Pancreas (tissue), 10 donors: ENCODE measurements at regions not wholly inside any gene's neighbourhood (a gene's known extent, or its start where the extent isn't known, plus 50 kb on each side); places are given as distances from the start of the nearest gene placed in this dataset.

Source experiments
- ATAC-seq, 4 donors: fragments of 200-7000 bp; cut with Tn5 transposase; one replicate each; pipeline versions ENCODE4 v1.8.0 to v1.9.1; 2020; ENCODE audit warnings: mild to moderate bottlenecking in 4 of 4, moderate library complexity in 4 of 4
- DNase-seq, 6 donors: peaks; one replicate each; pipeline ENCODE4 v3.0.0-alpha.2; 2020
- FAIRE-seq: peaks from 2 replicates; lab custom pipeline; 2012; peaks lifted over from hg19 to GRCh38; lab: Jason Lieb, UNC
- H3K27ac ChIP-seq, 4 donors: fragments of 200-600 bp; sonication (generic); 1 replicate in 3 of 4; 2 replicates in 1 of 4; pipeline versions ENCODE4 v1.5.0 to v1.8.0; 2020
- H3K27me3 ChIP-seq, 4 donors: fragments of 200-600 bp; one replicate each; pipeline ENCODE4 v1.8.0; 2021
- H3K36me3 ChIP-seq, 3 donors: fragments of 200-600 bp; sonication (generic) in 1 of 3; one replicate each; pipeline versions ENCODE4 v1.5.0 to v1.8.0; 2020 to 2021
- H3K4me1 ChIP-seq, 3 donors: fragments of 200-600 bp; one replicate each; pipeline ENCODE4 v1.8.0; 2021
- H3K4me3 ChIP-seq, 4 donors: fragments of 200-600 bp; sonication (generic) in 2 of 4; one replicate each; pipeline versions ENCODE4 v1.5.0 to v1.8.0; 2020 to 2021
- H3K9me3 ChIP-seq, 4 donors: fragments of 200-600 bp; one replicate each; pipeline ENCODE4 v1.8.0; 2021
- WGBS, 2 donors: extraction: QIAGEN DNeasy Blood & Tissue Kit; methylation state at CpG; one replicate each; pipeline ENCODE4 v1.1.7; 2013; 5-methylcytosine and 5-hydroxymethylcytosine counted together
- intact Hi-C, 3 donors: fragments of 100-400 bp; cut with DNase I; formaldehyde crosslinking; loops; one replicate each; pipeline versions ENCODE4 v1.11.1 to v1.14.2; 2022
- TF ChIP-seq, protein P1 (sequence below), 4 donors: fragments of 200-600 bp; sonication (generic) in 3 of 4; IDR thresholded peaks; one replicate each; pipeline versions ENCODE4 v1.5.0 to v1.8.0; 2021; ENCODE audit warnings: antibody characterized with exemption in 4 of 4
- donor health status: healthy with polysubstance abuse.
- donor health status: DM: no; HTN: no; CAD: no; lungs with moderate emphysema.
- donor health status: DM: no; HTN: no; CAD: no.
- donor health status: control.
- donor health status: control.
- donor health status: Bipolar disorder and iron deficiency.
- donor health status: DM: yes; HTN: yes; CAD: no.
- donor health status: DM: no; HTN: no; CAD: no.
- donor health status: DM: no; HTN: no; CAD: no.
- donor health status: DM: yes; HTN: yes; CAD: no.

DNA sequence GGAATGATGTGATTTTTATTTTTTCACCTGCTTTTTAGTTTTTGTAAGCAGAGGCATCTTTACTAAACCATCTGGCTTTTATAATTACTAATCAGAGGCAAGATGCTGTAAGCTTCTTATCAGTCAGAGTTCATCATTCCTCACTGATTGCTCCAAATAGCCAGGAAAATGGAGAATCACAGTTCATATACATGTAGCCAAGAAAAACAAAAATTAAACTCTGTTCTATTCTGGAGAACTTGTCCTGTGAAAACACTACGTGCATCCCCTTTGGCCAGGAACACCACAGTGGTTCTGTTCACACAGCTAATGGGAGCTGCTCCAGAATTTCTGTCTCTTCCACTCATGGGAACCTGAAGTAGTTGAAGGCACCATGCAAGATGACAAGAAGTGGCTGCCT is 725.5 kb upstream of the CHRM3 start:
- no peaks in the 10 kb centered on the region for H3K36me3 ChIP-seq
- FAIRE-seq (no peak), DNase-seq (no peak), ATAC-seq (no peak)
- no peaks in the 10 kb centered on the region for H3K4me1 ChIP-seq
- WGBS, 2 donors, result 60 to 71% methylated on average over 1 of the region's 1 CpG
- no peaks in the 10 kb centered on the region for H3K27me3 ChIP-seq
- no peak overlapping the region for H3K27ac ChIP-seq
- H3K9me3 ChIP-seq, result no peaks in the 10 kb centered on the region
- TF ChIP-seq, protein P1, sequence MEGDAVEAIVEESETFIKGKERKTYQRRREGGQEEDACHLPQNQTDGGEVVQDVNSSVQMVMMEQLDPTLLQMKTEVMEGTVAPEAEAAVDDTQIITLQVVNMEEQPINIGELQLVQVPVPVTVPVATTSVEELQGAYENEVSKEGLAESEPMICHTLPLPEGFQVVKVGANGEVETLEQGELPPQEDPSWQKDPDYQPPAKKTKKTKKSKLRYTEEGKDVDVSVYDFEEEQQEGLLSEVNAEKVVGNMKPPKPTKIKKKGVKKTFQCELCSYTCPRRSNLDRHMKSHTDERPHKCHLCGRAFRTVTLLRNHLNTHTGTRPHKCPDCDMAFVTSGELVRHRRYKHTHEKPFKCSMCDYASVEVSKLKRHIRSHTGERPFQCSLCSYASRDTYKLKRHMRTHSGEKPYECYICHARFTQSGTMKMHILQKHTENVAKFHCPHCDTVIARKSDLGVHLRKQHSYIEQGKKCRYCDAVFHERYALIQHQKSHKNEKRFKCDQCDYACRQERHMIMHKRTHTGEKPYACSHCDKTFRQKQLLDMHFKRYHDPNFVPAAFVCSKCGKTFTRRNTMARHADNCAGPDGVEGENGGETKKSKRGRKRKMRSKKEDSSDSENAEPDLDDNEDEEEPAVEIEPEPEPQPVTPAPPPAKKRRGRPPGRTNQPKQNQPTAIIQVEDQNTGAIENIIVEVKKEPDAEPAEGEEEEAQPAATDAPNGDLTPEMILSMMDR (IDR thresholded peaks at IDR 0.05), result no peak
- no peak overlapping the region for H3K4me3 ChIP-seq
- intact Hi-C loops, result no loop called here

DNA sequence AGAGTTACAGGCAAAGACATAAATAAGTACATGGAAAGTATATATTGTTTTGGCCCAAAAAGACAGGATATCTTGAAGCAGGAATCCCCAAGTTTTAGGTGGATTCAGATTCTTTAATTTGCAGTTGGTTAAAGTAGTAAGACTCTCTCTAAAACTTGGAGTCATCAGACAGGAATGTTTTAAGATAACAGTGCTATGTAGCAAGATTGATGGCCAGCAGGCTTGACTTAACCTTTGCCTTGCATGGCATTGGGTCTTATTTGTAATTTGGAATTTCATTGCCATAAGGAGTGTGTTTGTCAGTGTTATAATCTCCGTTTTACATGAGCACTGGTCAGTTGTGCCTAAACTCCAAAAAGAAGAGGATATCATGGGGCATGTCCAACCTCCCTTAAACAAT is 727.6 kb upstream of the CHRM3 start:
- intact Hi-C loops, result no loop called here

DNA sequence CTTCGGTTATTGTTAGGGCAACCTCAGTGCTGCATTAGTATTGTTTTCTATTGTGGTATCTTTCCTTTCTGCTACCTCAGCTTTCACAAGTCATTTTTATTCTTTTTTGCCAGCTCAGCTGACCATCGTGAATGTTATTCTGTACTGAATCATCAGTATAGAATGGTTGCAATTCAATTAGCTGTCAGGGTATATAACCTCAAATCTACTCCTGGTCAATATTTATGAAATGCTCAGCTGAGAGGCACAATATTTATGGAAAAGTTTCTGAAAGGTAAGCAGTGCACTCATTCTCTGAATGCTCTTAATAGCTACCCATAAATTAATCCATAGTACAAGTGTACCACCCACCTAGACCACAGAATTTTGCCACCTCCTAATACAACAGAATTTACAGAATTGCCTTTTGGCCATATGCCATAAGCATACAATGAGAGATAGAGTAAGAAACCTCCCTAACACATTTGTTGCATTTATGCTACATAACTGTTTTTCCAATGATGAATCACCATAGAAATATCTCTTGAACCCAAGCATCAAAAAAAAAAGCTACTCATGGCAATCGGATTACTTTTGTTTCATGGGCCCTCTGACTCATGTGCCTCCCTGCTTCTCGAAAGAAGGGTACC is 732.6 kb upstream of the CHRM3 start:
- H3K27ac ChIP-seq, result no peak overlapping the region
- no peaks in the 10 kb centered on the region for H3K36me3 ChIP-seq
- H3K9me3 ChIP-seq, result no peaks in the 10 kb centered on the region
- ATAC-seq (no peak), DNase-seq (no peak), FAIRE-seq (no peak)
- no peaks in the 10 kb centered on the region for H3K4me1 ChIP-seq
- 62 to 77% methylated on average over 4 of the region's 4 CpGs for WGBS, 2 donors
- H3K4me3 ChIP-seq, result no peak overlapping the region
- TF ChIP-seq, protein P1 (IDR thresholded peaks at IDR 0.05), result no peak
- H3K27me3 ChIP-seq, result no peaks in the 10 kb centered on the region
- intact Hi-C loops, result no loop called here

More for the DNA sequence above, 727.6 kb upstream of the CHRM3 start:
- H3K36me3 ChIP-seq, result no peaks in the 10 kb centered on the region
- H3K4me3 ChIP-seq, result no peak overlapping the region
- H3K27ac ChIP-seq, result no peak overlapping the region
- FAIRE-seq (no peak), DNase-seq (no peak), ATAC-seq (no peak)
- H3K27me3 ChIP-seq, result no peaks in the 10 kb centered on the region
- H3K9me3 ChIP-seq, result no peaks in the 10 kb centered on the region
- TF ChIP-seq, protein P1 (IDR thresholded peaks at IDR 0.05), result no peak
- no peaks in the 10 kb centered on the region for H3K4me1 ChIP-seq
- WGBS, 2 donors, result 25 to 26% methylated on average over 1 of the region's 1 CpG

DNA sequence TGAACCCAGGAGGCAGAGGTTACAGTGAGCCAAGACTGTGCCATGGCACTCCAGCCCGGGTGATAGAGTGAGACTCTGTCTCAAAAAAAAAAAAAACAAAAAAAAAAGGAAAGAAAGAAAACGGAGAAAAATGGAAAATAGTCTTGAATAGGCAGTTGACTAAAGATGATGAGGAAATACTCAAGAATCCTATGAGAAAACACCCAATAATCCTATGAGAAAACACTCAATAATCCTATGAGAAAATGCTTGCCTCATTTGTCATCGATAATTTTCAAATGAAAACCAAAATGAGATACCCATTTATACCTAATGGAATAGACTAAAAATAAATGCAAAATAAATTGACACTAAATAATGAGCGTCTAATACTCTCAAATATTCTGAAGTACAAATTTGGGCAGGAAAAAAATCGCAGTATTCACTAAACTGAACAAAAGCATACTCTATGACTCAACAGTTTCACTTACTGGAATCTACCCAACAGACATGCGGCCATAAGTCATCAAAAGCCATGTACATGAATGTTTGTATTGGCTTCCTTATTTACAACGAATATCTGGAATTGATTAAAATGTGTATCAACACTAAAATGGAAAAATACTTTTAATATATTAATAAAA is 733.9 kb upstream of the CHRM3 start:
- WGBS, 2 donors, result 60 to 73% methylated on average over 7 of the region's 7 CpGs
- ATAC-seq (no peak), DNase-seq (no peak), FAIRE-seq (no peak)
- Histone ChIP-seq H3K4me1 (no peaks in the 10 kb centered on the region), H3K27ac (no peak overlapping the region), H3K36me3 (no peaks in the 10 kb centered on the region), H3K4me3 (no peak overlapping the region), H3K9me3 (no peaks in the 10 kb centered on the region), H3K27me3 (no peaks in the 10 kb centered on the region)
- TF ChIP-seq, protein P1 (IDR thresholded peaks at IDR 0.05), result no peak
- intact Hi-C loops, result no loop called here

DNA sequence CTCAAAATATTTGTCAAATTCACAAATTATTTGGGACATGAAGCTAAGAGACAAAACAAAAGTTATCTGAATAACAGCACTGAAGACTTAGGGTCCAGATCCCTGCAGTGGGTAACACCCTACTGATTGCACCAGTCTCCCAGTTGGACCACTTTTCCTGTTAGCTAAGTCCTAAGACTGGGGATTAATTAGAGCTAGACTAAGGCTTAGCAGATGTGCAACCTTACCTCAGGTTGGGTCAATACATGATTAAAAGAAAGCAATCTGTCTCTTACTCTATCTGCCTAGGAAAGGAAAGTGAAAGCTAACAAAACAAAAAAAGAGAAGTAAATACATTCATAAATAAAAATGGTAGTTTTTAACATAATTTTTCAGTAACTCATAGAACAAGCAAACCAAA is 737.2 kb upstream of the CHRM3 start:
- DNase-seq (no peak), FAIRE-seq (no peak), ATAC-seq (no peak)
- Histone ChIP-seq H3K4me3 (no peak overlapping the region), H3K4me1 (no peaks in the 10 kb centered on the region), H3K27ac (no peak overlapping the region), H3K36me3 (no peaks in the 10 kb centered on the region), H3K27me3 (no peaks in the 10 kb centered on the region), H3K9me3 (no peaks in the 10 kb centered on the region)
- TF ChIP-seq, protein P1 (IDR thresholded peaks at IDR 0.05), result no peak
- intact Hi-C loops, result no loop called here
